Breast epithelium (tissue), 3 donors: ENCODE measurements at regions not wholly inside any gene's neighbourhood (a gene's known extent, or its start where the extent isn't known, plus 50 kb on each side); places are given as distances from the start of the nearest gene placed in this dataset.

ENCODE experiments used
- POLR2A ChIP-seq: fragments of 450-650 bp; IDR thresholded peaks from one replicate; pipeline ENCODE4 v1.6.1; 2016; ENCODE audit warnings: antibody characterized with exemption, mild to moderate bottlenecking, moderate library complexity
- POLR2AphosphoS5 ChIP-seq, 3 donors: sonication (generic); formaldehyde crosslinking; IDR thresholded peaks; one replicate each; pipeline ENCODE4 v1.6.1; 2017; ENCODE audit warnings: antibody characterized with exemption in 3 of 3
- TF ChIP-seq, protein P1 (sequence below), 3 donors: fragments of 450-650 bp; IDR thresholded peaks; one replicate each; pipeline ENCODE4 v1.5.1; 2016 to 2017; ENCODE audit warnings: antibody characterized with exemption in 3 of 3, mild to moderate bottlenecking in 3 of 3, moderate library complexity in 3 of 3

DNA sequence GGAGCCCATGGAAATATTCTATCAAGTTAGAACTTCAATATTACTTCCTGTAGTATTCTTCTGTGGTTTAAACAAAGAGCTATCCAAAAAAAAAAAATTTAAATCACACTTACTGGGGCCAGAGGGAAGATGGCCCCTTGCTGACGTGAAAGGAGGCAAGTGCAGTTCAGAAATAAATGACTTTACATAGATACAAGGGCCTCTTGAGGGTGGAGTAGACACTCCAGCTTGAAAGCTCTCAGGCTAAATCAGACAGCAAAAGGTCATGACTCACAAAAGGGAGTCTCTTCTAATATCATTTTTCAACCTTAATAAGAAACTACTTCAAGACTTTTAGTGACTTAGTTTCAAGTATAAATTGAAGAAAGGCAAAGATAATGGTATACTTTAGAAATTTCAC is 1160.3 kb downstream of the FAM181B start:
- TF ChIP-seq POLR2AphosphoS5 (IDR thresholded peaks at IDR 0.05) (no peak), POLR2A (no peak)
- TF ChIP-seq, protein P1, sequence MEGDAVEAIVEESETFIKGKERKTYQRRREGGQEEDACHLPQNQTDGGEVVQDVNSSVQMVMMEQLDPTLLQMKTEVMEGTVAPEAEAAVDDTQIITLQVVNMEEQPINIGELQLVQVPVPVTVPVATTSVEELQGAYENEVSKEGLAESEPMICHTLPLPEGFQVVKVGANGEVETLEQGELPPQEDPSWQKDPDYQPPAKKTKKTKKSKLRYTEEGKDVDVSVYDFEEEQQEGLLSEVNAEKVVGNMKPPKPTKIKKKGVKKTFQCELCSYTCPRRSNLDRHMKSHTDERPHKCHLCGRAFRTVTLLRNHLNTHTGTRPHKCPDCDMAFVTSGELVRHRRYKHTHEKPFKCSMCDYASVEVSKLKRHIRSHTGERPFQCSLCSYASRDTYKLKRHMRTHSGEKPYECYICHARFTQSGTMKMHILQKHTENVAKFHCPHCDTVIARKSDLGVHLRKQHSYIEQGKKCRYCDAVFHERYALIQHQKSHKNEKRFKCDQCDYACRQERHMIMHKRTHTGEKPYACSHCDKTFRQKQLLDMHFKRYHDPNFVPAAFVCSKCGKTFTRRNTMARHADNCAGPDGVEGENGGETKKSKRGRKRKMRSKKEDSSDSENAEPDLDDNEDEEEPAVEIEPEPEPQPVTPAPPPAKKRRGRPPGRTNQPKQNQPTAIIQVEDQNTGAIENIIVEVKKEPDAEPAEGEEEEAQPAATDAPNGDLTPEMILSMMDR (IDR thresholded peaks at IDR 0.05): no peak
